ENCODE measurements at regions not wholly inside any gene's neighbourhood (a gene's known extent, or its start where the extent isn't known, plus 50 kb on each side); places are given as distances from the start of the nearest gene placed in this dataset.

GRCh38 chr12:100675432-100675831 lies 101.9 kb downstream of the GAS2L3 start:
- DNase-seq (ENCODE audit: low read depth in 4 of 4, low spot score in 2 of 4), result peak in 3 of 4 donors; percentile 7 to 36 (median 13)

DNA sequence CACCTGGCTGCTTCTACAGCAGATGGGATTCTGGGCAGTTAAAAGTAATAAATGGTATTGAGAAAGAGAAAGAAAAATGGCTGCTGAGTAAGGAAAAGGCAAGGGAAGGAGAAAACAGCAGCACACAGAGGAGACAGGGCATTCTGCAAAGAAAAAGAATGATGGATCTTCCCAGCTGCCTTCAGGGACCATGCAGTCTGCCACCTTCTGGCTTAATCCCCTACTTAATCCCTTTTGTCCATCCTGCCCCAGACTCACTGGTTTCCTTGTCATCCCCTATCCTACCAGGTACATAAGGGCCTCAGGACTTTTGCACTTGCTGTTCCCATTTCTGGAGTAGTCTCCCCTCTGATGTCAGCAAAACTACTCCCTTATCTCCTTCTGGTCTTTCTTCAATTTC lies 107.6 kb downstream of the GAS2L3 start:
- DNase-seq (ENCODE audit: low read depth in 4 of 4, low spot score in 2 of 4), result no peak

- DNase-seq (ENCODE audit: low read depth in 4 of 4, low spot score in 2 of 4), result no peak
Observed at GRCh38 chr12:100682178-100682577, 108.7 kb downstream of the GAS2L3 start.

- DNase-seq (ENCODE audit: low read depth in 4 of 4, low spot score in 2 of 4), result no peak
Observed at GRCh38 chr12:100687686-100688085, 106.9 kb upstream of the ANO4 start.

GRCh38 chr12:100688451-100688864 lies 106.1 kb upstream of the ANO4 start:
- no peak for DNase-seq (ENCODE audit: low read depth in 4 of 4, low spot score in 2 of 4)

DNA sequence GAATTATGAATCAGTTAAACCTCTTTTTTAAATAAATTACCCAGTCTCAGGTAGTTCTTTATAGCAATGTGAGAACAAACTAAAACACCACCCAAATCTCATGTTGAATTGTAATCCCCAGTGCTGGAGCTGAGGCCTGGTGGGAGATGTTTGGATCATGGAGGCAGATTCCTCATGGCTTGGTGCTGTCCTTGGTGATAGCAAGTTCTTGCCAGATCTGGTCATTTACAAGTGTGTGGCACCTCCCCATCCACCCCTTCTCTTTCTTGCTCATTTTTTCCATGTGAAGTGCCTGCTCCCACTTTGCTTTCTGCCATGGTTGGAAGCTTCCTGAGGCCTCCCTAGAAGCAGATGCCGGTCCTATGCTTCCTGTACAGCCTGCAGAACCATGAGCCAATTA lies 102.1 kb upstream of the ANO4 start:
- DNase-seq (ENCODE audit: low read depth in 4 of 4, low spot score in 2 of 4), result no peak

DNA sequence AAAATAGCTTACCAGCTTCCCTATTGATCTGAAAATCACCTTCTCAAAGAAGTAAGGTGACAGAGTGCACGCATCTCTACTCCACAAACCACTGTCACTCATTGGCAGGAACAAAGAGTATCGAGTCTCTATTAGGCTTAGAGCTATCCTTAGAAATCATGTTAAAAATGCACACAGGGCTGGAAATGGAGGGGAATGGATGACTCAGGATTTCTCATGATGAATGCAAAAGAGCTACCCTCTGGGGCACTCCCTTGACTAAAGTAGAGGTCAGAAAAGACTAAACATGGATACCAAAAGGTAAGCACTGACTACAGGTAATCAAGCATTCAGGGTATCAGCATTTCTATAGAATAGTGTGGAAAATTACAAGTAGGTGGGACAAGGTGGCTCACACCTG lies 96.1 kb upstream of the ANO4 start:
- no peak for DNase-seq (ENCODE audit: low read depth in 4 of 4, low spot score in 2 of 4)

DNA sequence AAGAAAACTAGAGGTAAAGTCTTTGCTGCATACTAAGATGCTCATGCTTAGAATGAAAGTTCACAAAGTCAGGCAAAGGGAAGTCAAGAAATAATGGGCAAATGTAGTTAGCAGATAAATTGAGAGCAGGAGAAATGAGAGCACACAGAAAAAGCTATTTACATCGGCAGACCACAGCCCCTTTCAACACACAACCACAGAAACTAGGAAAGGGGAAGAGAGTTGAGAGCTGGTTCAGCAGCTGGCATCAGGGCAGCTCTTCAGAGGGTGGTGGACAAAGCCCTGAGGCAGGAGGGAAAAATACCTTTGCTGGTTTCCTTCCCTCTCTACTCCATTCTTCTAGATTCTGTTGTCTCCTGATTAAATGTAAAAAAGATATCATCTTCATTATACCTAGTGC lies 95.4 kb upstream of the ANO4 start:
- DNase-seq (ENCODE audit: low read depth in 4 of 4, low spot score in 2 of 4), result no peak

DNA sequence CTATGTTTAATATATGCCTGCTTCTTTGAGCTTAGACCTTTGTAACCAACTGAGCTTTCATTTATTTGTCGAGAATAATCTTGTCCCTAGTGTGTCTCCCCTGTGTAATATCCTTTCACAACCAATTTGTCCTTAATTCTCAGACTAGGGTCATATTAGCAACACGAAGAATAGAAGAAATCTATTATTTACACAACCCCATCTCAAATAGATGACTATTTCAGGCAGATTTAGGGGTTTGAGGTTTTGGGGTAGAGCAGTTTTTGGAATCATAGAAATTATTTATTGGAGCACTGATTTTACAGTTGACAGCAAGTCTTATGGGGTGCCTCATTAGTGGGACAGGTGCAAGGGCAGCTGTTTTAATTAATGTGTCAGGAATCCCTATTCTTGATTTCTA lies 91.2 kb upstream of the ANO4 start:
- DNase-seq (ENCODE audit: low read depth in 4 of 4, low spot score in 2 of 4), result no peak

GRCh38 chr12:100703868-100704267 lies 90.7 kb upstream of the ANO4 start:
- DNase-seq (ENCODE audit: low read depth in 4 of 4, low spot score in 2 of 4), result no peak

GRCh38 chr12:100706033-100706432 lies 88.5 kb upstream of the ANO4 start:
- DNase-seq (ENCODE audit: low read depth in 4 of 4, low spot score in 2 of 4), result no peak

GRCh38 chr12:100708591-100708990 lies 86.0 kb upstream of the ANO4 start:
- DNase-seq (ENCODE audit: low read depth in 4 of 4, low spot score in 2 of 4), result no peak

DNA sequence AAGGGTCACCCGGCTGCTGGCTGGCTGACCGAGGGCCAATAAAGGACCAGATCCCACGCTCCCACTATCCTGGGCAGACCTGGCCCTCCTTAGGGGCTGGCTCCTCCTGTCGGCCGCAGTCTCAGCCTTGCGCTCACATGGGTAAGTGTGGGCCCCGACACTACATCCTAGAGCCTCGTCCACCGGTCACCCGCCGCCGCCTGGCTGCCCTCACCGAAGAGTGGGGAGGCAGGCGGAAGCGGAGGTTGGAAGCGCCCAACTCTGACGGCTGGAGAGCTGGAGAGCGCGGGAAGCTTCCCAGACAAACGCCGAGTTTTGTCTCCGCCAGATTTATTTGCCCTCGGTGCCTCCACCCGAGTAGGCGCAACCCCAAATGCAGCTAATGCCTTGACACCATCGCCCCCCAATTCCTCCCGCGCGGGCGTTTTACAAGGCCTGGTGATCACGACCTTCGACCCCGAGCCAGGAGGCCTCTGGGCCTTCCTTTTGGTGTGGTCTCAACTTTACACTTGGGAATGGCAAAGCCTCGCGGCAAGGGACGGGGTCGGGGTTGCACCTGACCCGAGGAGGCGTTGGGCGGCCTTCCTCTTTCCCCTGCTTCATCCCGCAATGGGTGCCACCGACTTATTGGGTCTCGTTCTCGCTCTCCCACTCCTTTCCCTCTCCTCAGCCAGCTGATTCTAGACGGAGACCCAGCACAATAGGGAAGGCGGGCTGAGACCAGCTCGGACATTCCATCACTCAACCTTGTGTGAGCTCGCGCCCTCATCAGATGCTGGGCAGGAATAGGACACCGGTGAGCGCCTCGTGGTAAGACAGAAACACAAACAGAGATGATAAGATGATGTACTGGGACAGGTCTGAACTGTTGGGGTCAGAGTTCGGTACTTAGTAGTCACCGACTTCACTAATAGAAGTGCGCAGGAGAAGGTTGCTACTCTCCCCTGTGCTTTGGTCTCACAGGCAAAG lies 78.3 kb upstream of the ANO4 start:
- no peak for DNase-seq (ENCODE audit: low read depth in 4 of 4, low spot score in 2 of 4)

GRCh38 chr12:100716945-100717732 lies 77.4 kb upstream of the ANO4 start:
- DNase-seq (ENCODE audit: low read depth in 4 of 4, low spot score in 2 of 4), result peak in 1 of 4 donors; percentile 12

DNA sequence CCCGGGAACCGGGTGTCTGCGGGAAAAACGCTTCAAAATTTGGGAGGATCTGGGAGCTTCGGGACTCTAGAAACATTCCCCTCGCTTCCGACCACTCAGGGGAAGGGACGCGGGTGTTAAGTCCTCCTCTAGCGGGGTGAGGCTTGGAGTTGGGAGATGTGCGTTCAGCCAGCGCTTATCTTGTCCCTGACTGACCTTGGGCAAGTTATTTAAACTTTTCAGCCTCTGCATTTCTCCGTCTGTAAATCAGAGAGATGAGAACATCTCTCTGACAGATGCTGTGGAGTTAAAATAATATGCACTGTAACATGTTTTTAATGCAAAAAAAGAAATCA lies 76.9 kb upstream of the ANO4 start:
- DNase-seq (ENCODE audit: low read depth in 4 of 4, low spot score in 2 of 4), result no peak

DNA sequence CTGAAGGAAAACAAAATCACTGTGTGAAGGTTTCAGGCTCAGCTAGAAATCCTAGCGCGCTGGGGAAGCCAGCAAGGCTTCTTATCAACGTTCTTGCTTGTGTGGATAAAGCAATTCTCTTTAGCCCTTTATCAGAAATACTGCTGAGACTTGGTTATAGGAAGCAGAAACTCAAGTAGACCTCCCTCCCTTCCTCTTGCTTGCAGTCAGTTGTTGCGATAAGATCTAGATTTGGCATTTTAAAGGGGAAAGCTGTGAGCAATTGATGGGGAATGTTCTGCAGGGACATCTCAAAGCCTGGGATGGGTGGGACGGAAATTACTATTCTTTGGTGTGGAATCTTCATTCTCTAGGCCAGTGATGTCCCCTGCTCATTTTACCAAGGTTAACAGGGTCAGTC lies 76.4 kb upstream of the ANO4 start:
- DNase-seq (ENCODE audit: low read depth in 4 of 4, low spot score in 2 of 4), result no peak

- no peak for DNase-seq (ENCODE audit: low read depth in 4 of 4, low spot score in 2 of 4)
Observed at GRCh38 chr12:100720016-100720654, 74.4 kb upstream of the ANO4 start.

GRCh38 chr12:100721169-100721568 lies 73.4 kb upstream of the ANO4 start:
- DNase-seq (ENCODE audit: low read depth in 4 of 4, low spot score in 2 of 4), result no peak

DNA sequence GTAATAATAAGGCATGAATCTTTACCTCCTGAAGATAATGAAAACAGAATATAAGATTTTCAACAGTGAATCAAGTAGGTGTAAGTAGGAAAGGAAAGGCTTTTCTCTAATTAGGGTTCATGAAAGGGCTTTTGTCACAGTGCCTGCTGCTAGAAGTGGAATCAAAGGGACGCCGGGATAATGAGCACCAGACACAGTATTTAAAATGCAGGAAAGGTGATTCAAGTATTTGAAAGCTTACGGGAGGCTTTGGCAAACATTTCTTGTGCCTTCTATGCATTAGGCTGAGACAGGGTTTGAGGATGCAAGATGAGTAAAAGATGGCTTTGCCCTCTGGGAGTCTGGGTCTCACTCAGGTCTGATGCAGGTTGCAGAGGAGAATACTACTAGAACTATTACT lies 70.5 kb upstream of the ANO4 start:
- DNase-seq (ENCODE audit: low read depth in 4 of 4, low spot score in 2 of 4), result no peak

GRCh38 chr12:100733817-100734593 lies 60.6 kb upstream of the ANO4 start:
- no peak for DNase-seq (ENCODE audit: low read depth in 4 of 4, low spot score in 2 of 4)

- no peak for DNase-seq (ENCODE audit: low read depth in 4 of 4, low spot score in 2 of 4)
Observed at GRCh38 chr12:100737168-100737567, 57.4 kb upstream of the ANO4 start.
